ENCODE measurements at regions not wholly inside any gene's neighbourhood (a gene's known extent, or its start where the extent isn't known, plus 50 kb on each side); places are given as distances from the start of the nearest gene placed in this dataset.

- no peak for DNase-seq (ENCODE audit: low spot score)
These were observed 74.1 kb upstream of the MAP3K7 start for GRCh38 chr6:90660931-90661330.

GRCh38 chr6:90658497-90658896, 71.6 kb upstream of the MAP3K7 start:
- DNase-seq (ENCODE audit: low spot score) = no peak

- no peak for DNase-seq (ENCODE audit: low spot score)
These were observed 69.5 kb upstream of the MAP3K7 start for GRCh38 chr6:90656325-90656724.

GRCh38 chr6:90654806-90655205, 67.9 kb upstream of the MAP3K7 start:
- DNase-seq (ENCODE audit: low spot score) = no peak

- DNase-seq (ENCODE audit: low spot score) = no peak
These were observed 67.3 kb upstream of the MAP3K7 start for GRCh38 chr6:90654166-90654565.

- DNase-seq (ENCODE audit: low spot score) = no peak
These were observed 66.9 kb upstream of the MAP3K7 start for GRCh38 chr6:90653750-90654149.

GRCh38 chr6:90650041-90650940, 63.4 kb upstream of the MAP3K7 start:
- no peak for DNase-seq (ENCODE audit: low spot score)

- no peak for DNase-seq (ENCODE audit: low spot score)
These were observed 62.0 kb upstream of the MAP3K7 start for GRCh38 chr6:90648873-90649272.

- no peak for DNase-seq (ENCODE audit: low spot score)
These were observed 60.1 kb upstream of the MAP3K7 start for GRCh38 chr6:90646940-90647339.

GRCh38 chr6:90645634-90646033, 58.8 kb upstream of the MAP3K7 start:
- no peak for DNase-seq (ENCODE audit: low spot score)

- no peak for DNase-seq (ENCODE audit: low spot score)
These were observed 57.6 kb upstream of the MAP3K7 start for GRCh38 chr6:90644492-90644891.

- DNase-seq (ENCODE audit: low spot score) = no peak
These were observed 56.5 kb upstream of the MAP3K7 start for GRCh38 chr6:90643381-90643780.

GRCh38 chr6:90637320-90637719, 50.4 kb upstream of the MAP3K7 start:
- no peak for DNase-seq (ENCODE audit: low spot score)
